ENCODE measurements at regions not wholly inside any gene's neighbourhood (a gene's known extent, or its start where the extent isn't known, plus 50 kb on each side); places are given as distances from the start of the nearest gene placed in this dataset.
"Not testable (repeated sequence)": the region's sequence is repeated elsewhere in the genome, so short reads cannot be mapped to it uniquely, and the experiment has no call there.

- H3K36me3 ChIP-seq (ENCODE audit: insufficient read depth, low read length) = no peaks in the 10 kb centered on the region
- DNase-seq (ENCODE audit: low spot score) = no peak
- peak overlapping the region; percentile 10 for H3K27ac ChIP-seq (ENCODE audit: low read depth, low read length, poor library complexity, severe bottlenecking)
- no peaks in the 10 kb centered on the region for H3K79me2 ChIP-seq (ENCODE audit: insufficient read depth, low read depth, low read length)
- H3K9me3 ChIP-seq (ENCODE audit: low read length) = no peaks in the 10 kb centered on the region
- H4K20me1 ChIP-seq (ENCODE audit: insufficient read depth, low read length) = no peaks in the 10 kb centered on the region
- TF ChIP-seq CTCF (conservative IDR thresholded peaks at IDR 0.05; ENCODE audit: low read length) = no peak
- TF ChIP-seq EZH2phosphoT487 (IDR thresholded peaks at IDR 0.05; ENCODE audit: borderline replicate concordance, low read depth, low read length) = no peak
- no peaks in the 10 kb centered on the region for H3K9me2 ChIP-seq (ENCODE audit: insufficient read depth, low read length)
- ChIA-PET POLR2A (interaction anchor here (0.6 to 3.1 kb wide), 11 partner anchors 9 to 146 kb away, joined by 3 to 15 read pairs (median 4); no protein-coding TSS in a partner anchor), CTCF (ENCODE audit: unreplicated experiment) (interaction anchor here (1.5 kb wide), 1 partner anchor 11 kb away, joined by 7 read pairs; no protein-coding TSS in a partner anchor)
- peak overlapping the region; percentile 52 for H3K4me2 ChIP-seq (ENCODE audit: low read length)
- H3K4me1 ChIP-seq (ENCODE audit: insufficient read depth, low read length, poor library complexity, severe bottlenecking) = peaks cover 25% of the 10 kb centered on the region
- no peak overlapping the region for H3K4me3 ChIP-seq (ENCODE audit: low read depth, low read length, poor library complexity, severe bottlenecking)
- intact Hi-C loops (cut with micrococcal nuclease; ENCODE audit: unreplicated experiment) = no loop called here
- H2AFZ ChIP-seq (ENCODE audit: low read length) = peak overlapping the region; percentile 82
- no TSS peak for BruUV-seq (replicated peaks)
These were observed 56.5 kb downstream of the PRR18 start for GRCh38 chr6:166251655-166252054.

- H2AFZ ChIP-seq (ENCODE audit: low read length) = peak overlapping the region; percentile 82
- H4K20me1 ChIP-seq (ENCODE audit: insufficient read depth, low read length) = no peaks in the 10 kb centered on the region
- no peaks in the 10 kb centered on the region for H3K79me2 ChIP-seq (ENCODE audit: insufficient read depth, low read depth, low read length)
- ChIA-PET POLR2A (interaction anchor here (0.6 to 3.1 kb wide), 11 partner anchors 9 to 116 kb away, joined by 3 to 15 read pairs (median 4); no protein-coding TSS in a partner anchor), CTCF (ENCODE audit: unreplicated experiment) (interaction anchor here (0.9 to 1.5 kb wide), 2 partner anchors 9 to 11 kb away, joined by 3 to 7 read pairs; no protein-coding TSS in a partner anchor)
- H3K4me1 ChIP-seq (ENCODE audit: insufficient read depth, low read length, poor library complexity, severe bottlenecking) = peaks cover 25% of the 10 kb centered on the region
- no peak for TF ChIP-seq EZH2phosphoT487 (IDR thresholded peaks at IDR 0.05; ENCODE audit: borderline replicate concordance, low read depth, low read length)
- TF ChIP-seq CTCF (conservative IDR thresholded peaks at IDR 0.05; ENCODE audit: low read length) = no peak
- no peaks in the 10 kb centered on the region for H3K9me2 ChIP-seq (ENCODE audit: insufficient read depth, low read length)
- no TSS peak for BruUV-seq (replicated peaks)
- intact Hi-C loops (cut with micrococcal nuclease; ENCODE audit: unreplicated experiment) = no loop called here
- peak; percentile 30 for DNase-seq (ENCODE audit: low spot score)
- no peak overlapping the region for H3K4me3 ChIP-seq (ENCODE audit: low read depth, low read length, poor library complexity, severe bottlenecking)
- no peaks in the 10 kb centered on the region for H3K36me3 ChIP-seq (ENCODE audit: insufficient read depth, low read length)
- peak overlapping the region; percentile 52 for H3K4me2 ChIP-seq (ENCODE audit: low read length)
- peak overlapping the region; percentile 10 for H3K27ac ChIP-seq (ENCODE audit: low read depth, low read length, poor library complexity, severe bottlenecking)
- no peaks in the 10 kb centered on the region for H3K9me3 ChIP-seq (ENCODE audit: low read length)
These were observed 57.0 kb downstream of the PRR18 start for GRCh38 chr6:166251211-166251610.

- intact Hi-C loops (cut with micrococcal nuclease; ENCODE audit: unreplicated experiment) = not testable (repeated sequence)
These were observed 59.0 kb downstream of the PRR18 start for GRCh38 chr6:166249061-166249785.

More at GRCh38 chr6:166249061-166249785, 59.0 kb downstream of the PRR18 start:
- BruUV-seq (replicated peaks); H3K36me3 ChIP-seq (ENCODE audit: insufficient read depth, low read length); H3K4me2 ChIP-seq (ENCODE audit: low read length); H3K27ac ChIP-seq (ENCODE audit: low read depth, low read length, poor library complexity, severe bottlenecking); H3K9me3 ChIP-seq (ENCODE audit: low read length); H4K20me1 ChIP-seq (ENCODE audit: insufficient read depth, low read length); CTCF ChIA-PET (ENCODE audit: unreplicated experiment); H3K4me3 ChIP-seq (ENCODE audit: low read depth, low read length, poor library complexity, severe bottlenecking); H2AFZ ChIP-seq (ENCODE audit: low read length); H3K79me2 ChIP-seq (ENCODE audit: insufficient read depth, low read depth, low read length); H3K9me2 ChIP-seq (ENCODE audit: insufficient read depth, low read length); DNase-seq (ENCODE audit: low spot score): not testable (repeated sequence)
- H3K4me1 ChIP-seq (ENCODE audit: insufficient read depth, low read length, poor library complexity, severe bottlenecking) = peaks cover 34% of the 10 kb centered on the region
- POLR2A ChIA-PET = interaction anchor here (0.6 to 3.1 kb wide), 3 partner anchors 7 to 47 kb away, joined by 3 to 15 read pairs (median 3); no protein-coding TSS in a partner anchor

All from OCI-LY7 (cell line).